ENCODE measurements at regions not wholly inside any gene's neighbourhood (a gene's known extent, or its start where the extent isn't known, plus 50 kb on each side); places are given as distances from the start of the nearest gene placed in this dataset.
"Not testable (repeated sequence)": the region's sequence is repeated elsewhere in the genome, so short reads cannot be mapped to it uniquely, and the experiment has no call there.

- DNase-seq (ENCODE audit: low read depth in 2 of 2): no peak
Measured at GRCh38 chr10:129063212-129063611, 403.8 kb upstream of the MGMT start.

- no peak for DNase-seq (ENCODE audit: low read depth in 2 of 2)
Measured at GRCh38 chr10:129063877-129064276, 403.2 kb upstream of the MGMT start.

- DNase-seq (ENCODE audit: low read depth in 2 of 2): not testable (repeated sequence)
Measured at GRCh38 chr10:129066529-129066928, 400.5 kb upstream of the MGMT start.

GRCh38 chr10:129071411-129071810, 395.6 kb upstream of the MGMT start:
- not testable (repeated sequence) for DNase-seq (ENCODE audit: low read depth in 2 of 2)

GRCh38 chr10:129074939-129075338, 392.1 kb upstream of the MGMT start:
- no peak for DNase-seq (ENCODE audit: low read depth in 2 of 2)

- no peak for DNase-seq (ENCODE audit: low read depth in 2 of 2)
Measured at GRCh38 chr10:129075508-129075907, 391.5 kb upstream of the MGMT start.

- no peak for DNase-seq (ENCODE audit: low read depth in 2 of 2)
Measured at GRCh38 chr10:129075927-129076326, 391.1 kb upstream of the MGMT start.

- DNase-seq (ENCODE audit: low read depth in 2 of 2): no peak
Measured at GRCh38 chr10:129078346-129078745, 388.7 kb upstream of the MGMT start.

GRCh38 chr10:129078746-129079145, 388.3 kb upstream of the MGMT start:
- DNase-seq (ENCODE audit: low read depth in 2 of 2): no peak

GRCh38 chr10:129079705-129080104, 387.3 kb upstream of the MGMT start:
- no peak for DNase-seq (ENCODE audit: low read depth in 2 of 2)

- DNase-seq (ENCODE audit: low read depth in 2 of 2): no peak
Measured at GRCh38 chr10:129085811-129086210, 381.2 kb upstream of the MGMT start.

- DNase-seq (ENCODE audit: low read depth in 2 of 2): no peak
Measured at GRCh38 chr10:129089341-129089740, 377.7 kb upstream of the MGMT start.

- no peak for DNase-seq (ENCODE audit: low read depth in 2 of 2)
Measured at GRCh38 chr10:129090165-129090564, 376.9 kb upstream of the MGMT start.

- DNase-seq (ENCODE audit: low read depth in 2 of 2): no peak
Measured at GRCh38 chr10:129090618-129091366, 376.2 kb upstream of the MGMT start.

GRCh38 chr10:129093641-129094040, 373.4 kb upstream of the MGMT start:
- DNase-seq (ENCODE audit: low read depth in 2 of 2): no peak

- no peak for DNase-seq (ENCODE audit: low read depth in 2 of 2)
Measured at GRCh38 chr10:129094233-129094632, 372.8 kb upstream of the MGMT start.

GRCh38 chr10:129094861-129095260, 372.2 kb upstream of the MGMT start:
- no peak for DNase-seq (ENCODE audit: low read depth in 2 of 2)

GRCh38 chr10:129095680-129096064, 371.4 kb upstream of the MGMT start:
- no peak for DNase-seq (ENCODE audit: low read depth in 2 of 2)

- no peak for DNase-seq (ENCODE audit: low read depth in 2 of 2)
Measured at GRCh38 chr10:129096065-129096984, 370.7 kb upstream of the MGMT start.

GRCh38 chr10:129097776-129098330, 369.2 kb upstream of the MGMT start:
- DNase-seq (ENCODE audit: low read depth in 2 of 2): no peak

GRCh38 chr10:129098517-129098916, 368.5 kb upstream of the MGMT start:
- DNase-seq (ENCODE audit: low read depth in 2 of 2): no peak

GRCh38 chr10:129099486-129099885, 367.6 kb upstream of the MGMT start:
- DNase-seq (ENCODE audit: low read depth in 2 of 2): no peak

GRCh38 chr10:129099992-129100391, 367.0 kb upstream of the MGMT start:
- no peak for DNase-seq (ENCODE audit: low read depth in 2 of 2)

All from stimulated activated CD4-positive, alpha-beta T cell treated with anti-CD3 and anti-CD28 coated beads, Interleukin-4, amount 100 ng/mL, for 48 hours (primary cell).